GM23338 (cell line): ENCODE measurements at regions not wholly inside any gene's neighbourhood (a gene's known extent, or its start where the extent isn't known, plus 50 kb on each side); places are given as distances from the start of the nearest gene placed in this dataset.
A peak's percentile ranks its signal among the peaks of the same experiment; 100 is the strongest.

Experiments
- ATAC-seq: fragments of 200-7000 bp; cut with Tn5 transposase; 3 replicates; pipeline ENCODE4 v1.9.1; 2020
- DNase-seq: peaks from one replicate; pipeline ENCODE4 v3.0.0-alpha.2; 2015; ENCODE audit warnings: low spot score
- H2AFZ ChIP-seq: fragments of 200-600 bp; sonication (generic); 2 replicates; pipeline ENCODE4 v1.8.0; 2016; ENCODE audit warnings: antibody characterized with exemption, mild to moderate bottlenecking, moderate library complexity
- H3F3A ChIP-seq: fragments of 200-600 bp; sonication (generic); replicated peaks from 2 replicates; pipeline ENCODE4 v1.8.0; 2017; ENCODE audit warnings: antibody characterized with exemption, mixed run types, low read depth
- H3K27ac ChIP-seq: fragments of 200-600 bp; sonication (generic); 2 replicates; pipeline ENCODE4 v1.6.1; 2016; ENCODE audit warnings: low read depth
- H3K27me3 ChIP-seq: fragments of 200-600 bp; sonication (generic); 2 replicates; pipeline ENCODE4 v1.8.0; 2016; ENCODE audit warnings: mild to moderate bottlenecking, mixed run types, moderate library complexity; ENCODE audit not compliant: insufficient read depth
- H3K36me3 ChIP-seq: fragments of 200-600 bp; sonication (generic); 2 replicates; pipeline ENCODE4 v1.8.0; 2016; ENCODE audit warnings: mild to moderate bottlenecking; ENCODE audit not compliant: insufficient read depth
- H3K4me1 ChIP-seq: fragments of 200-600 bp; sonication (generic); 2 replicates; pipeline ENCODE4 v1.8.0; 2016; ENCODE audit warnings: mild to moderate bottlenecking, moderate library complexity; ENCODE audit not compliant: insufficient read depth
- H3K4me2 ChIP-seq: fragments of 200-600 bp; sonication (generic); 2 replicates; pipeline ENCODE4 v1.7.1; 2017; ENCODE audit warnings: mixed run types
- H3K4me3 ChIP-seq: fragments of 200-600 bp; sonication (generic); 2 replicates; pipeline ENCODE4 v1.6.1; 2016; ENCODE audit warnings: mixed run types
- H3K79me2 ChIP-seq: fragments of 200-600 bp; sonication (generic); replicated peaks from 2 replicates; pipeline ENCODE4 v1.8.0; 2017; ENCODE audit warnings: mild to moderate bottlenecking; ENCODE audit not compliant: insufficient read depth
- H3K9me2 ChIP-seq: fragments of 200-600 bp; sonication (generic); 2 replicates; pipeline ENCODE4 v1.8.0; 2017; ENCODE audit not compliant: insufficient read depth
- H4K20me1 ChIP-seq: fragments of 200-600 bp; sonication (generic); replicated peaks from 2 replicates; pipeline ENCODE4 v1.8.0; 2017; ENCODE audit warnings: mild to moderate bottlenecking; ENCODE audit not compliant: insufficient read depth
- H3K27ac Mint-ChIP-seq: 2 replicates; pipeline ENCODE4 v1.8.0; 2020; ENCODE audit warnings: inconsistent platforms, mild to moderate bottlenecking, moderate library complexity, mixed read lengths
- H3K27me3 Mint-ChIP-seq: 3 replicates; pipeline ENCODE4 v1.8.0; 2022; ENCODE audit warnings: low read depth, mild to moderate bottlenecking, moderate library complexity, mixed read lengths, inconsistent platforms; ENCODE audit not compliant: insufficient read depth, poor library complexity
- H3K36me3 Mint-ChIP-seq: 3 replicates; pipeline ENCODE4 v1.8.0; 2021; ENCODE audit warnings: low read depth, mild to moderate bottlenecking, inconsistent platforms, moderate library complexity, mixed read lengths
- H3K4me1 Mint-ChIP-seq: 3 replicates; pipeline ENCODE4 v1.8.0; 2020; ENCODE audit warnings: mild to moderate bottlenecking, inconsistent platforms, mixed read lengths
- H3K4me3 Mint-ChIP-seq: 3 replicates; pipeline ENCODE4 v1.8.0; 2021; ENCODE audit warnings: moderate library complexity, mild to moderate bottlenecking, inconsistent platforms, mixed read lengths
- H3K9me3 Mint-ChIP-seq: 3 replicates; pipeline ENCODE4 v1.8.0; 2020; ENCODE audit warnings: moderate library complexity, mild to moderate bottlenecking, inconsistent platforms, mixed read lengths
- EZH2 ChIP-seq: fragments of 200-600 bp; sonication (generic); IDR thresholded peaks from one replicate; pipeline ENCODE4 v1.8.0; 2017; ENCODE audit warnings: antibody characterized with exemption, mild to moderate bottlenecking, low read depth; ENCODE audit not compliant: unreplicated experiment
- EZH2phosphoT487 ChIP-seq: fragments of 200-600 bp; sonication (generic); IDR thresholded peaks from one replicate; pipeline ENCODE4 v1.8.1; 2018; ENCODE audit warnings: antibody characterized with exemption; ENCODE audit not compliant: unreplicated experiment
- JUNB ChIP-seq: IDR thresholded peaks from one replicate; pipeline ENCODE4 v1.6.1; 2016; ENCODE audit warnings: antibody characterized with exemption; ENCODE audit not compliant: unreplicated experiment
- REST ChIP-seq: IDR thresholded peaks from one replicate; pipeline ENCODE4 v1.6.1; 2018; ENCODE audit warnings: antibody characterized with exemption; ENCODE audit not compliant: unreplicated experiment
- STAT1 ChIP-seq: IDR thresholded peaks from one replicate; pipeline ENCODE4 v1.6.1; 2016; ENCODE audit warnings: antibody characterized with exemption; ENCODE audit not compliant: unreplicated experiment

- peak overlapping the region; percentile 74 for H2AFZ ChIP-seq
- H3K9me3 Mint-ChIP-seq, result no peaks in the 10 kb centered on the region
- no peaks in the 10 kb centered on the region for H3K27me3 ChIP-seq
- no peaks in the 10 kb centered on the region for H4K20me1 ChIP-seq
- H3F3A ChIP-seq, result no peaks in the 10 kb centered on the region
- no peaks in the 10 kb centered on the region for H3K36me3 ChIP-seq
- peaks cover 5% of the 10 kb centered on the region; the same call in 1 of the 2 replicates for H3K9me2 ChIP-seq
- H3K79me2 ChIP-seq, result no peaks in the 10 kb centered on the region
- H3K4me3 ChIP-seq, result no peak overlapping the region
- no peak for TF ChIP-seq REST
- no peak for TF ChIP-seq JUNB
- TF ChIP-seq EZH2, result no peak
- no peak for TF ChIP-seq EZH2phosphoT487
- no peak for TF ChIP-seq STAT1
- H3K4me1 Mint-ChIP-seq, result peaks cover 15% of the 10 kb centered on the region
- H3K27me3 Mint-ChIP-seq, result peaks cover 3% of the 10 kb centered on the region
- no peak overlapping the region for H3K4me2 ChIP-seq
- H3K36me3 Mint-ChIP-seq, result no peaks in the 10 kb centered on the region; the same call in 2 of the 3 replicates
- no peak overlapping the region for H3K27ac Mint-ChIP-seq
- H3K4me3 Mint-ChIP-seq, result no peak overlapping the region
- ATAC-seq (peak; percentile 54; the same call in 2 of the 3 replicates), DNase-seq (peak; percentile 16)
- H3K4me1 ChIP-seq, result peaks cover 13% of the 10 kb centered on the region
- no peak overlapping the region for H3K27ac ChIP-seq
Measured at GRCh38 chr13:106867249-106867648, 299.3 kb upstream of the ARGLU1 start.

GRCh38 chr13:106865716-106866440 lies 297.9 kb upstream of the ARGLU1 start:
- Mint-ChIP-seq H3K4me1 (peaks cover 21% of the 10 kb centered on the region), H3K36me3 (no peaks in the 10 kb centered on the region; the same call in 2 of the 3 replicates), H3K4me3 (no peak overlapping the region), H3K27me3 (peaks cover 3% of the 10 kb centered on the region), H3K9me3 (no peaks in the 10 kb centered on the region), H3K27ac (no peak overlapping the region)
- Histone ChIP-seq H3K9me2 (peaks cover 5% of the 10 kb centered on the region; the same call in 1 of the 2 replicates), H3K27ac (no peak overlapping the region), H3K4me2 (no peak overlapping the region), H3K27me3 (no peaks in the 10 kb centered on the region), H3K4me3 (no peak overlapping the region), H3K4me1 (peaks cover 15% of the 10 kb centered on the region), H3K79me2 (no peaks in the 10 kb centered on the region), H2AFZ (peak overlapping the region; percentile 53; the same call in 1 of the 2 replicates), H3K36me3 (no peaks in the 10 kb centered on the region), H4K20me1 (no peaks in the 10 kb centered on the region), H3F3A (no peaks in the 10 kb centered on the region)
- no peak for TF ChIP-seq REST
- ATAC-seq, result no peak
- DNase-seq, result no peak
